K562 (cell line): ENCODE measurements at regions not wholly inside any gene's neighbourhood (a gene's known extent, or its start where the extent isn't known, plus 50 kb on each side); places are given as distances from the start of the nearest gene placed in this dataset.

Experiments
- ATAC-seq: fragments of 200-7000 bp; cut with Tn5 transposase; 3 replicates; pipeline ENCODE4 v1.9.1; 2020; ENCODE audit warnings: moderate library complexity
- BruUV-seq: library from RNA; stranded (reverse); fragments of 400-500 nt; replicated peaks from 2 replicates; lab custom pipeline; 2021; lab: Mats Ljungman, UMichigan
- CTCF ChIA-PET: fragments of 300-600 bp; formaldehyde crosslinking; extraction: SDS; loops from one replicate; lab custom pipeline; 2021; ENCODE audit warnings: low intra/inter-chr PET ratio; lab: Yijun Ruan, JAX
- POLR2A ChIA-PET: fragments of 300-600, 350-650 bp; sonication (Branson Sonifier 250); formaldehyde crosslinking; extraction: SDS; loops from one replicate; lab custom pipeline; 2021; ENCODE audit warnings: antibody characterized with exemption, inconsistent platforms; lab: Yijun Ruan, JAX
- DNase-seq, 4 experiments: peaks; one replicate each; pipeline versions ENCODE4 v3.0.0 to v3.0.0-alpha.2; 2011 to 2018; ENCODE audit warnings: low spot score in 3 of 4, mixed read lengths in 3 of 4; ENCODE audit errors: extremely low read depth in 1 of 4
- FAIRE-seq: peaks from 2 replicates; lab custom pipeline; 2011; peaks lifted over from hg19 to GRCh38; lab: Jason Lieb, UNC
- H2AFZ ChIP-seq: 2 replicates; pipeline ENCODE4 v1.6.0; 2011; ENCODE audit warnings: low read depth, low read length, control low read depth, inconsistent platforms
- H3K27ac ChIP-seq: fragments of 200-600 bp; 3 replicates; pipeline ENCODE4 v1.8.0; 2011; ENCODE audit warnings: low read depth, mild to moderate bottlenecking, control low read depth, inconsistent platforms, low read length, moderate library complexity, mixed read lengths; ENCODE audit errors: extremely low read depth
- H3K27me3 ChIP-seq, 2 experiments: fragments of 300-600 bp in 1 of 2; 2 replicates in 1 of 2; 3 replicates in 1 of 2; pipeline versions ENCODE4 v1.6.0 to v1.8.0; 2011; ENCODE audit warnings: inconsistent platforms in 2 of 2, low read length in 2 of 2, mild to moderate bottlenecking in 1 of 2, mixed read lengths in 1 of 2, moderate library complexity in 1 of 2; ENCODE audit not compliant: control insufficient read depth in 2 of 2, insufficient read depth in 2 of 2
- H3K36me3 ChIP-seq: fragments of 300-600 bp; 3 replicates; pipeline ENCODE4 v1.8.0; 2011; ENCODE audit warnings: mild to moderate bottlenecking, low read length, inconsistent platforms; ENCODE audit not compliant: control insufficient read depth, insufficient read depth
- H3K4me1 ChIP-seq, 2 experiments: fragments of 200-600 bp in 1 of 2; replicated peaks in 1 of 2; 2 replicates in 1 of 2; 3 replicates in 1 of 2; pipeline versions ENCODE4 v1.5.1 to v1.8.0; 2011; ENCODE audit warnings: inconsistent platforms in 2 of 2, low read length in 2 of 2, mild to moderate bottlenecking in 1 of 2, mixed read lengths in 1 of 2, moderate library complexity in 1 of 2; ENCODE audit not compliant: control insufficient read depth in 2 of 2, insufficient read depth in 2 of 2
- H3K4me2 ChIP-seq: 2 replicates; pipeline ENCODE4 v1.6.1; 2011; ENCODE audit warnings: low read length, control low read depth, inconsistent platforms, mixed read lengths; ENCODE audit not compliant: insufficient read depth
- H3K4me3 ChIP-seq: fragments of 200-600 bp; sonication (generic), shearing (Covaris generic); 2 replicates; pipeline ENCODE4 v1.5.1; 2016; ENCODE audit warnings: control low read depth, inconsistent platforms
- H3K79me2 ChIP-seq: fragments of 200-600 bp; 3 replicates; pipeline ENCODE4 v1.8.0; 2011; ENCODE audit warnings: low read length, inconsistent platforms; ENCODE audit not compliant: control insufficient read depth, insufficient read depth
- H3K9ac ChIP-seq, 2 experiments: 2 replicates each; pipeline versions ENCODE4 v1.6.0 to v1.6.1; 2011; ENCODE audit warnings: low read depth in 2 of 2, low read length in 2 of 2, control low read depth in 1 of 2, inconsistent platforms in 1 of 2, mild to moderate bottlenecking in 1 of 2, mixed read lengths in 1 of 2; ENCODE audit not compliant: insufficient read depth in 1 of 2
- H3K9me1 ChIP-seq: one replicate; pipeline ENCODE4 v1.6.0; 2011; ENCODE audit warnings: inconsistent platforms, mild to moderate bottlenecking, low read length, moderate library complexity; ENCODE audit not compliant: control insufficient read depth, insufficient read depth
- H3K9me3 ChIP-seq: replicated peaks from 2 replicates; pipeline ENCODE4 v1.5.1; 2011; ENCODE audit warnings: low read depth, low read length, inconsistent platforms; ENCODE audit not compliant: control insufficient read depth, insufficient read depth
- H4K20me1 ChIP-seq: replicated peaks from 2 replicates; pipeline ENCODE4 v1.6.1; 2011; ENCODE audit warnings: low read length, inconsistent platforms, mixed read lengths; ENCODE audit not compliant: control insufficient read depth, insufficient read depth
- BRD9 ChIP-seq: fragments of 450-650 bp; IDR thresholded peaks from 2 replicates; pipeline ENCODE4 v1.6.1; 2018; ENCODE audit warnings: low read depth; ENCODE audit not compliant: partially characterized antibody
- C11orf30 ChIP-seq: fragments of 450-650 bp; IDR thresholded peaks from 2 replicates; pipeline ENCODE4 v1.6.1; 2016; ENCODE audit warnings: low read depth, mild to moderate bottlenecking
- CHD1 ChIP-seq: fragments of 200-600 bp; sonication (generic); IDR thresholded peaks from one replicate; pipeline ENCODE4 v1.6.1; 2012; ENCODE audit warnings: mild to moderate bottlenecking, moderate library complexity, low read length, inconsistent platforms
- CREBBP ChIP-seq: IDR thresholded peaks from one replicate; pipeline ENCODE4 v1.6.1; 2012; ENCODE audit warnings: low read depth, mild to moderate bottlenecking, control low read depth, inconsistent platforms, low read length
- FOSL1 ChIP-seq: fragments of 200-800 bp; sonication (Bioruptor generic); conservative IDR thresholded peaks from 2 replicates; pipeline ENCODE4 v1.6.1; 2016; ENCODE audit warnings: missing genetic modification characterization, missing compliant biosample characterization
- GATAD2B ChIP-seq: fragments of 450-650 bp; IDR thresholded peaks from 2 replicates; pipeline ENCODE4 v1.6.1; 2017; ENCODE audit warnings: mild to moderate bottlenecking, borderline replicate concordance
- MAFG ChIP-seq: fragments of 450-650 bp; conservative IDR thresholded peaks from 2 replicates; pipeline ENCODE4 v1.6.1; 2016; ENCODE audit warnings: missing genetic modification characterization, missing compliant biosample characterization
- MXI1 ChIP-seq: IDR thresholded peaks from 2 replicates; pipeline ENCODE4 v1.6.1; 2011; ENCODE audit warnings: low read depth, mild to moderate bottlenecking, improper control_type of control experiment, low read length
- NFATC3 ChIP-seq: fragments of 450-650 bp; IDR thresholded peaks from 2 replicates; pipeline ENCODE4 v1.6.1; 2017; ENCODE audit warnings: mild to moderate bottlenecking
- PHF21A ChIP-seq: fragments of 450-650 bp; IDR thresholded peaks from 2 replicates; pipeline ENCODE4 v1.6.1; 2017; ENCODE audit warnings: low read depth, borderline replicate concordance
- PYGO2 ChIP-seq: fragments of 450-650 bp; IDR thresholded peaks from 2 replicates; pipeline ENCODE4 v1.6.1; 2016; ENCODE audit warnings: mild to moderate bottlenecking, missing genetic modification characterization, moderate library complexity, missing compliant biosample characterization
- SMAD2 ChIP-seq: fragments of 150-350 bp; IDR thresholded peaks from 2 replicates; pipeline ENCODE4 v1.6.1; 2014; ENCODE audit warnings: low read depth, mild to moderate bottlenecking, low read length
- YY1 ChIP-seq, 3 experiments: IDR thresholded peaks; 2 replicates each; pipeline ENCODE4 v1.6.1; 2011; ENCODE audit warnings: low read length in 2 of 3, mild to moderate bottlenecking in 2 of 3, moderate library complexity in 2 of 3, borderline replicate concordance in 1 of 3, control low read depth in 1 of 3, low read depth in 1 of 3; ENCODE audit not compliant: insufficient read depth in 3 of 3, insufficient replicate concordance in 2 of 3, control insufficient read depth in 1 of 3, insufficient read length in 1 of 3; ENCODE audit errors: extremely low read depth in 1 of 3
- ZBTB8A ChIP-seq: fragments of 450-650 bp; IDR thresholded peaks from 2 replicates; pipeline ENCODE4 v1.6.1; 2018; ENCODE audit warnings: mild to moderate bottlenecking, moderate library complexity; ENCODE audit not compliant: partially characterized antibody
- ZNF347 ChIP-seq: fragments of 450-650 bp; formaldehyde crosslinking; IDR thresholded peaks from 2 replicates; pipeline ENCODE4 v1.4.0; 2020; ENCODE audit warnings: low read depth, mild to moderate bottlenecking, moderate library complexity
- WGBS: fragments of 100-300 bp; shearing (Covaris generic); methylation state at CpG from one replicate; pipeline ENCODE4 v1.1.6; 2016; ENCODE audit warnings: low coverage, mixed read lengths; ENCODE audit not compliant: insufficient coverage; ENCODE audit errors: missing lambda C conversion rate; 5-methylcytosine and 5-hydroxymethylcytosine counted together
- in situ Hi-C: fragments of 300-500 bp; cut with MboI; formaldehyde crosslinking; loops from 4 replicates; pipeline ENCODE4 v1.15.0; 2018; ENCODE audit warnings: inconsistent platforms, mixed read lengths
- intact Hi-C: fragments of 100-400 bp; cut with micrococcal nuclease; formaldehyde crosslinking; loops from 2 replicates; pipeline ENCODE4 v1.14.2; 2022
- TF ChIP-seq, protein P1 (sequence below): IDR thresholded peaks from 3 replicates; pipeline ENCODE4 v1.6.1; 2011; ENCODE audit warnings: borderline replicate concordance, mild to moderate bottlenecking, moderate library complexity; ENCODE audit not compliant: insufficient read length; ENCODE audit errors: extremely low read depth
- TF ChIP-seq, protein P2 (sequence below): fragments of 450-650 bp; conservative IDR thresholded peaks from 2 replicates; pipeline ENCODE4 v1.6.1; 2016; ENCODE audit warnings: missing genetic modification characterization, low read depth, mild to moderate bottlenecking, control low read depth, missing compliant biosample characterization

DNA sequence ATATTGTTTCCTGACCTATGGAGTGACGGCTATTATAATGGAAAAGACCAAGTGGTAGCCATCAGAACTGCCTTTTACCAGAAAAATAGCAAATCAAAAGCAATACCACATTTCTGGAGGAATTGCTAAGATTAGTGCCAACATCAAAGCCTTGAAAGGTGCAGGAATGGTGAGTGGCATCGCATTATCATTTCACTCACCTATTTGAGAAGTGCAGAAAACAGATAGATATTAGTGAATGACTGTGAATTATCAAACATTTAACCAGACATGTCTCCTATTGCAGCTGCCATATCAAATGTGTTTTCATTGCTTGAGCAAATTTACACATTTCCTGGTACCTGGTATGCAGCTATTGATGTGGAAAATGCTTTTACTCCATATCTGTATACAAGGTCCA is 1638.1 kb upstream of the PABPC4L start:
- FAIRE-seq (no peak), ATAC-seq (no peak), DNase-seq (no peak)
- Histone ChIP-seq H3K27ac (no peak overlapping the region), H3K9ac (no peak overlapping the region), H3K4me1 (no peaks in the 10 kb centered on the region), H3K27me3 (no peaks in the 10 kb centered on the region), H3K4me2 (no peak overlapping the region), H3K9me1 (no peaks in the 10 kb centered on the region), H3K79me2 (no peaks in the 10 kb centered on the region), H2AFZ (no peak overlapping the region), H3K36me3 (no peaks in the 10 kb centered on the region), H4K20me1 (no peaks in the 10 kb centered on the region), H3K9me3 (no peaks in the 10 kb centered on the region), H3K4me3 (no peak overlapping the region)
- no TSS peak for BruUV-seq
- intact Hi-C loops: no loop called here
- in situ Hi-C loops: no loop called here
- no peak for TF ChIP-seq MXI1
- TF ChIP-seq BRD9: no peak
- no peak for TF ChIP-seq GATAD2B
- TF ChIP-seq CREBBP: no peak
- no peak for TF ChIP-seq ZNF347 (CRISPR knock-in tag)
- TF ChIP-seq, protein P1, sequence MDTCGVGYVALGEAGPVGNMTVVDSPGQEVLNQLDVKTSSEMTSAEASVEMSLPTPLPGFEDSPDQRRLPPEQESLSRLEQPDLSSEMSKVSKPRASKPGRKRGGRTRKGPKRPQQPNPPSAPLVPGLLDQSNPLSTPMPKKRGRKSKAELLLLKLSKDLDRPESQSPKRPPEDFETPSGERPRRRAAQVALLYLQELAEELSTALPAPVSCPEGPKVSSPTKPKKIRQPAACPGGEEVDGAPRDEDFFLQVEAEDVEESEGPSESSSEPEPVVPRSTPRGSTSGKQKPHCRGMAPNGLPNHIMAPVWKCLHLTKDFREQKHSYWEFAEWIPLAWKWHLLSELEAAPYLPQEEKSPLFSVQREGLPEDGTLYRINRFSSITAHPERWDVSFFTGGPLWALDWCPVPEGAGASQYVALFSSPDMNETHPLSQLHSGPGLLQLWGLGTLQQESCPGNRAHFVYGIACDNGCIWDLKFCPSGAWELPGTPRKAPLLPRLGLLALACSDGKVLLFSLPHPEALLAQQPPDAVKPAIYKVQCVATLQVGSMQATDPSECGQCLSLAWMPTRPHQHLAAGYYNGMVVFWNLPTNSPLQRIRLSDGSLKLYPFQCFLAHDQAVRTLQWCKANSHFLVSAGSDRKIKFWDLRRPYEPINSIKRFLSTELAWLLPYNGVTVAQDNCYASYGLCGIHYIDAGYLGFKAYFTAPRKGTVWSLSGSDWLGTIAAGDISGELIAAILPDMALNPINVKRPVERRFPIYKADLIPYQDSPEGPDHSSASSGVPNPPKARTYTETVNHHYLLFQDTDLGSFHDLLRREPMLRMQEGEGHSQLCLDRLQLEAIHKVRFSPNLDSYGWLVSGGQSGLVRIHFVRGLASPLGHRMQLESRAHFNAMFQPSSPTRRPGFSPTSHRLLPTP: no peak
- TF ChIP-seq NFATC3: no peak
- no peak for TF ChIP-seq C11orf30
- TF ChIP-seq, protein P2, sequence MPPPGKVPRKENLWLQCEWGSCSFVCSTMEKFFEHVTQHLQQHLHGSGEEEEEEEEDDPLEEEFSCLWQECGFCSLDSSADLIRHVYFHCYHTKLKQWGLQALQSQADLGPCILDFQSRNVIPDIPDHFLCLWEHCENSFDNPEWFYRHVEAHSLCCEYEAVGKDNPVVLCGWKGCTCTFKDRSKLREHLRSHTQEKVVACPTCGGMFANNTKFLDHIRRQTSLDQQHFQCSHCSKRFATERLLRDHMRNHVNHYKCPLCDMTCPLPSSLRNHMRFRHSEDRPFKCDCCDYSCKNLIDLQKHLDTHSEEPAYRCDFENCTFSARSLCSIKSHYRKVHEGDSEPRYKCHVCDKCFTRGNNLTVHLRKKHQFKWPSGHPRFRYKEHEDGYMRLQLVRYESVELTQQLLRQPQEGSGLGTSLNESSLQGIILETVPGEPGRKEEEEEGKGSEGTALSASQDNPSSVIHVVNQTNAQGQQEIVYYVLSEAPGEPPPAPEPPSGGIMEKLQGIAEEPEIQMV (tag): no peak
- TF ChIP-seq CHD1: no peak
- TF ChIP-seq PHF21A: no peak
- TF ChIP-seq PYGO2 (tag): no peak
- TF ChIP-seq FOSL1 (tag): no peak
- TF ChIP-seq MAFG (tag): no peak
- TF ChIP-seq YY1 (IDR thresholded peaks at IDR 0.05; ENCODE audit: borderline replicate concordance in 1 of 3, control insufficient read depth in 1 of 3, extremely low read depth in 1 of 3, insufficient read depth in 3 of 3, insufficient read length in 1 of 3, insufficient replicate concordance in 2 of 3, low read depth in 1 of 3, low read length in 2 of 3): no peak
- no peak for TF ChIP-seq SMAD2
- TF ChIP-seq ZBTB8A: no peak
- ChIA-PET POLR2A (no interaction called here), CTCF (no interaction called here)
- WGBS: 0% methylated on average over 2 of the region's 2 CpGs
